NCI-H2227 (cell line): ENCODE measurements at regions not wholly inside any gene's neighbourhood (a gene's known extent, or its start where the extent isn't known, plus 50 kb on each side); places are given as distances from the start of the nearest gene placed in this dataset.
A peak's percentile ranks its signal among the peaks of the same experiment; 100 is the strongest.

Source experiments
- DNase-seq: peaks from one replicate; lab custom pipeline; 2025; ENCODE audit not compliant: unreplicated experiment; lab: John Stamatoyannopoulos, UW

DNA sequence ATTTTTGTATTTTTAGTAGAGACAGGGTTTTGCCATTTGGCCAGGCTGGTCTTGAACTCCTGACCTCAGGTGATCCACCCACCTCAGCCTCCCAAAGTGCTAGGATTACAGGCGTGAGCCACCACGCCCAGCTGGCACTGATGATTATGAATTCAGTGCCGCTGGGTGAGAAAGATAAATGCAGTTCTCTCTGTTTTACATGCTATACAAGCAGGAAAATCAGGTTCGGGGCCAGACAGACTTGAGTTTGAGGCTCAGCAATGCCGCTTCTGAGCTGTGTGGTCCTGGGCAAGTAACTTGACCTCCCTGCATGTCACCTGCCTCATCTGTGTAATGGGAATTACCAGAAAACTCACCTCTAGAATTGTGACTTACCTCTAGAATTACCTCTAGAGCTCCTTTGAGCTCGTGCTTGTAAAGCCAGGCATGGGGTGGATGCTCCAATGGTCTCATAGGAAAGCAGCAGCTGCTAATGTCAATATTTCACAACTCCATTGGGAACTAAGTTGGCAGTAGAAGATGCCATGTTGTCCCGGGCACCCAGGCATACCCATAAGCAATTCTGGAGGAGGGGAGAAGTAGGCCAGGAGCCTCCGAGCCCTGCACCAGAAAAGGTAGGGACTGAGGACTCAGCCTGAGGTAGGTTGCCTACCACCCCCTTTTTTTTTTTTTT lies 119.8 kb upstream of the SLC25A33 start:
- DNase-seq = no peak

GRCh38 chr1:9420835-9421532 lies 118.3 kb upstream of the SLC25A33 start:
- DNase-seq = no peak

DNA sequence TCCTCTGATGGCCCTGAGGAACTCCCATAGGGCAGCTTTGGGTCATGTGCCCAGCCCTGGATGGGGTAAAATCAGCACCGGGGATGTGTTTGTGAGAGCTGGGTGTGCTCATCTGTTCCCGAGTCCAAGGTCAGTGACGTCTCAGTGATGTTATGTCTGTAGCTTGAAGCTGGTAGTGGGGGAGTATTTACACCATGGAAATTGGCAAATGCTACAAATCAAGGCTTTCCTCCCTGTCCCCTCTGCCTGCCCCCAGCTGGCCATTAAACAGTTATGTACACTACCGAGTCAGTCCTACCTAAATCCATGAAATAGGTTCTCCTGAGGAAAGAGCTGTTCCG lies 117.8 kb upstream of the SLC25A33 start:
- no peak for DNase-seq

GRCh38 chr1:9422321-9422720 lies 116.9 kb upstream of the SLC25A33 start:
- no peak for DNase-seq

DNA sequence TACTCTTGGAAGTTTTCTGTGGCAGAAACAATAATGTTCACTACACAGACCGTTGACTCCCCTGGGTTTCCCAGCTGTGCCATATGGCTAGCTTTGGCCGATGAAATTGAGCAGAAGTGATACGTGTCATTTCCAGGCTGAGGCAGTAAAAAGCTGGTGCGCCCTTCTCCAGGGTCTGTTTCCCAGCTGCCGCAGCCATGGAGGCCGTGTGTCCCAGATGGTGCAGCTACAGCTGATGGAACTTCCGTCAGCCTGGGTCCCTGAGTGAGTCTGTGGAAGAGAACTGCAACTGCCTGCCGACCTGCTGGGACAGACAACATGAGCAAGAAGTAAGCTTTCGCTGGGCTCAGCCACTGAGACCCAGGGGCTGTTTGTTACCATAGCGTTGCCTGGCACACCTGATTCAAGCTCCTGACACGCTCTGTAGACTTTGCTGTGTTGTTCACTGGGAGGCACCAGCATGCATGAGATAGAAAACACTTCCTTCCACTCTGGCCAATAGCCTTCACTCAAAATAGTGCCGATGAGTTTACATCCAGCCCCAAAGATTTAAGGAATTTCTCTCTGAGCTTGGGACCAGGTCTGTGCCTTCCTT lies 116.3 kb upstream of the SLC25A33 start:
- DNase-seq = no peak

GRCh38 chr1:9424261-9424660 lies 115.0 kb upstream of the SLC25A33 start:
- DNase-seq = no peak

DNA sequence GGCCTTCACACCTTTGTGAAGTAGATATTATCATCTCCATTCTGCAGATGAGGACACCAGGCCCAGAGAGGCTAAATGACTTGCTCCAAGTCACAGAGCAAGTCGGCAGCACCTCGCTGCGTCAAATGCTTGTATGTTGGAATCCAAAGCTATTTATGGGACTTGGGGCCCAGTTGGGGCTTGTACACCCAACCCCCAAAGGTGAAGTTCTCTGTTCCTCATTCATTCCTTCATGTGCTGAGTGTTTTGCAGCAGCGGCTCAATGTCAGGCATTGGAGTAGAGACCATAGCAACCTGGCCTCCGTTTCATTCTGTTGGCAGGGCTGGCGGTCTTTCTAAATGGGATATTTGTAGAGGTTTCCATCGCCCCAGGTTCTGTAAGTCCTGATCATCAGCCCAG lies 113.4 kb upstream of the SLC25A33 start:
- DNase-seq = no peak

- no peak for DNase-seq
Observed at GRCh38 chr1:9426291-9426711, 113.0 kb upstream of the SLC25A33 start.

DNA sequence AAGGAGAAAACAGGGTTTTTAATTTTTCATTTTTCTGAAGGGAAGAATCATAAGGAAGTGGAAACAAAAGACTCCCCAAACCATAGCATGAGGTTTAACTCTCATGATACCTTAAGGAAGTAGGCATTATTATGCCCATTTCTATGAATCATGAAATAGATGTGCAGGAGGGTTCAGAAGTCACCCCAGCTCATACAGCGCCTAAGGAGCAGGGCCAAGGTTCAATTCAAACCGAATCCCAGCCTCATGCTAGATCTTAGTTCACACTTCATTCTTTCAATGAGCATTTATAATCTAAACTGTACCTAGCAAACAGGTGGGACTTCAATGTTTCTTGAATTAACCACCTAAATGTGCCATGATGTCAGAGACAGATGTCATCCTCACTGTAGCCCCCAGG lies 111.9 kb upstream of the SLC25A33 start:
- DNase-seq = no peak

GRCh38 chr1:9428601-9429341 lies 110.5 kb upstream of the SLC25A33 start:
- DNase-seq = peak; percentile 100

DNA sequence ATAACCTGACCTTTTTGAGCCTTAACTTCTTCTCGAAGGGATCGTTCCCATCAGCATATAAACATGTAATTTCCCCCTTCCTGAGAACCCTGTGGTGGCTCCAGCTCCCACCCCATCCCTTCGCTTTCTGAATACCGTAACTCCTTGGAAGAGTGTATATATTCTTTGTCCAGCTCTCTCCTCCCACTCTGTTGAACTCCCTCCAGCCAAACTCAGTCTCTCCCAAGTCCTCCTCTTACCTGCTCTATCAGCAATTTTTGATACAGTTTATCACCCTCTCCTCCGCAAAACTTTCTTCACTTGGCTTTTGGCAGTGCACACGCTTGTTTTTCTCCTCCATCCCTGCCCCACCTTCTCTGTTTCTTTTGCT lies 109.9 kb upstream of the SLC25A33 start:
- no peak for DNase-seq

GRCh38 chr1:9434247-9435152 lies 104.8 kb upstream of the SLC25A33 start:
- no peak for DNase-seq

DNA sequence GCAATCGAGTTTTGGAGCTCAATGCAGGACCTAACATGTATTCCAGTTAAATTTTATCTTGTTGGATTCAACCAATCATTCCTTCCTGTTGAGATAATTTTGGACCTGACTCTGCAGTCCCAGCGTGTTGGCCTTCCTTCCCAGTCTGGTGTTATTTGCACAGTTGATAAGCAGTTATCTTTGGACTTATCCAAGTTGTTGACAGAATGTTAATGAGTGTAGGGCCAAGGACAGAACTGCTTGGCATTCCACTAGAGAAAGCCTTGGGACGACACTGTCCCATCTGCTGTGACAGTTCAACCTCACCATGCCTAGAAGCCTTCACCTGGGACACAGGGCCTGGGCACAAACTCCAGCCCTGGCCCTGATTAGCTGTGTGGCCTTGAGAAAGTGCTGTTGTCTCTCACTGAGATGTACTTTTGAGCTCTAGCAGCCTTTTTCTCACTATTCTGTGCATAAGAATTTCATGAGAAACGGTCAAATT lies 104.1 kb upstream of the SLC25A33 start:
- DNase-seq = no peak

GRCh38 chr1:9435854-9436640 lies 103.2 kb upstream of the SLC25A33 start:
- no peak for DNase-seq

DNA sequence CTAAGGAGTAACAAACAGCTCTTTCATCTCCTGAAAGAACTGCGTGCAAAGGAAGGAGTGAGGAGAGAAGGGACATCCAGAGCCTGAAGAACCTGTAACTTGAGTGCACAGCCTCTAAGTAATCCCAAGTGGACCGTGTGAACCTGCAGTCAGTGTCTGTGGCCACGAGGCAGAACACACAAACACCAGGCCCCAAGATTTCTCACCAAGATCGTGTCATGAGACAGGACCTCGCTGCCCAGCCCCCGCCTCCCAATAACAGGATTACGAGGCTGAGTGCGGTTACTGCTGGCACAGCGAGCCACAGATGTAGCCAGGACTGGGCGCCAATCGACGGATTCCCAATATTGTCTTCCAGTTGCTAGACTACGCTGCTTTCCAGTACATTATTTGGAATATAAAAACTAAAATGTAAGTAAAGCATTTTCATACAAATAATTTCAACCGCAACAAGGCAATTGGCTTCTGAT lies 101.3 kb upstream of the SLC25A33 start:
- no peak for DNase-seq

DNA sequence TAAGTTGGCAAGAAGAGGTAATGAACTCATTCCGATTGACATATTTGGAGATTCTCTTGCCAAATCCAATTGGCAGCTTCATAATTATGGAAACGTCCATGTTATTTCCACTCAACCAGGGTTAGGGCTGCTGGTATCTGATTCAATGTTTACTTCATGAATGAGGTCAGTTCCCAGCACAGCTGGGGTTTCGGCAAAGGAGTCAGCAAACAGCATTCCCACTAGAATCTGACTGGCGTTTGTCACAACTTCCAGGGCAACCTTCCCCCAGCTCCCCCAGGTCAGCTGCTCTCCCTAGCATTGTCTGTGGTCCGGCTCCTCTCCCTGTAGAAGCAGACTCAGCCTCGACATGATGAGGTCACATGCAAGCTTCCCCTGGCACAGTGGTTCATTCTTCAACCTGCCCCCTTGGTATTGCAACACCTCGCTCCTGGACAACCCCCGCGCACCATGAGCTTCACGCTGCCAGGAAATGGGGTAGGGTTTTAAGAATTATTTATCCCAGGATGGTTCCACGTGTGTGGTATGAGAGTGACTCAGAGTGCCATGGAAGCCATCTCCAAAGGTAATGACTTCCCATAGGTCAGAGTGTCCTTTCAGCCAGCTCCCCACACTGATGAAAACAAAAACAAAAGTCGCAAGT lies 100.7 kb upstream of the SLC25A33 start:
- no peak for DNase-seq

GRCh38 chr1:9439074-9439761 lies 100.0 kb upstream of the SLC25A33 start:
- no peak for DNase-seq

- no peak for DNase-seq
Observed at GRCh38 chr1:9440261-9440660, 99.0 kb upstream of the SLC25A33 start.

DNA sequence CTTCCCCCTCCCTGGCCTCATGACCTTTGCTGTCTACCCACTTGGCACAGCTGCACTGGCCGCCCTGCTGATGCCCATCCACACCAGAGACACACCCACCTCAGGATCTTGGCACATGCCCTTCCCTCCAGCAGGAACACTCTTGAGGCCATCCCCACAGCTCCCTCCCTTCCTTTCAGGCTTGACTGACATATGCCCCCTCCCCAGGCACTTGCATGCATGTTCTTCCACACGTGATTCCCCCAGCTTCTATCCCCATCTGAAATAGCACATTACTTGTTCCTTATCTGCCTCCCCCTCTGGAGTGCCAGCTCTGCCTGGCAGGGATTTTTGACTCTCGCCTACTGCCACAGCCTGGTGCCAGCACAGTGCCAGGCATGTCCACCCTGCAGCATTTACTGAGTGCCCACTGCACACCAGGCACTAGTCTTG lies 98.5 kb upstream of the SLC25A33 start:
- no peak for DNase-seq
